ENCODE measurements at regions not wholly inside any gene's neighbourhood (a gene's known extent, or its start where the extent isn't known, plus 50 kb on each side); places are given as distances from the start of the nearest gene placed in this dataset.

DNA sequence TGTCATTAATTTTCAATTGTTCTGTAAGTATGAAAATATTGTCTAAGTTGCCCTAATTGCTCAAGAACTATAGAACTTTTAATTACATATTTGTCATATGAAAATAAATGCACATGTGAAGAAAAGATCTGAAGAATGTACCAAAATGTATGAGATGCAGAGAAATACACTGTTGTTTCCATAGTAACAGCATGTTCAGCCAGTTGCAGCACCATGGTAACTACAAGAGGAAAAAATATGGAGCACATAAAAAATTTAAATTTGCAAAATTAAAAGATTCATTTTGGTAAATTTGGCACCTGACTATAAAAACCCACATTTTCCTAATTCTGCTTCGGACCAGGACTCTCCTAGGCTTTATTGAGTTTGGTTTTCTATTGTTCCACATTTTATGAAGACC, 1170.0 kb upstream of the MIR17HG start:
- TF ChIP-seq GATA3 (IDR thresholded peaks at IDR 0.05; ENCODE audit: low read depth, low read length) = no peak
- no peak for TF ChIP-seq GATA2 (IDR thresholded peaks at IDR 0.05; ENCODE audit: low read depth, low read length)

Measured in SH-SY5Y (cell line).